DND-41 (cell line): ENCODE measurements at regions not wholly inside any gene's neighbourhood (a gene's known extent, or its start where the extent isn't known, plus 50 kb on each side); places are given as distances from the start of the nearest gene placed in this dataset.

Experiments
- CTCF ChIP-seq: IDR thresholded peaks from 2 replicates; pipeline ENCODE4 v1.5.1; 2012; ENCODE audit warnings: borderline replicate concordance, low read length, moderate library complexity, mild to moderate bottlenecking; ENCODE audit not compliant: poor library complexity, severe bottlenecking; ENCODE audit errors: extremely low read depth
- EZH2 ChIP-seq: IDR thresholded peaks from 3 replicates; pipeline ENCODE4 v1.6.1; 2012; ENCODE audit warnings: borderline replicate concordance, low read depth, mild to moderate bottlenecking, moderate library complexity, low read length, inconsistent platforms; ENCODE audit not compliant: severe bottlenecking

- TF ChIP-seq CTCF (no peak), EZH2 (no peak)
Measured at GRCh38 chr5:85910335-85910734, 707.4 kb upstream of the COX7C start.
